GM21367 (cell line): ENCODE measurements at regions not wholly inside any gene's neighbourhood (a gene's known extent, or its start where the extent isn't known, plus 50 kb on each side); places are given as distances from the start of the nearest gene placed in this dataset.

ENCODE experiments used
- ATAC-seq: cut with Tn5 transposase; IDR thresholded peaks from one replicate; pipeline ENCODE4 v1.9.1; 2021; ENCODE audit not compliant: unreplicated experiment

DNA sequence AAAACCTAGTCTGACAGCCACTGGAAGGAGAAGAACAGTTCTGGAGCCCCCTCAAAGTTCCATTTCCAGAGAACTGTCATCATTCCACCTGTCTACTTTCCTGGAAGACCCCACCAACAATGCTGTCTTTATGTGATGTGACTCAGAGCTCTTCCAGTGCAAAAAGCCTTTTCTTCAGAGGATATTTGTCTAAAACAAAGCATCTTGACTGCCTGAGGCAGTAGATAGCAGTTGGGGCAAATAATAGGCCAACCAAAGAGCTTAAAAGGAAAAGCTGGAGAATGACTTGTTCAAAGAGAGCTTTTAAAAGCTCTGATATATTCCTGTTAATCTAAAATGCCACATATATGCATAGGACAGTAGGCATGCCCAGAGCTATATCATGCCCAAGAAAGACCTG lies 62.6 kb downstream of the MIS18A start:
- ATAC-seq, result no peak

- ATAC-seq, result no peak
Measured at GRCh38 chr21:32215306-32215685, 63.6 kb downstream of the MIS18A start.

DNA sequence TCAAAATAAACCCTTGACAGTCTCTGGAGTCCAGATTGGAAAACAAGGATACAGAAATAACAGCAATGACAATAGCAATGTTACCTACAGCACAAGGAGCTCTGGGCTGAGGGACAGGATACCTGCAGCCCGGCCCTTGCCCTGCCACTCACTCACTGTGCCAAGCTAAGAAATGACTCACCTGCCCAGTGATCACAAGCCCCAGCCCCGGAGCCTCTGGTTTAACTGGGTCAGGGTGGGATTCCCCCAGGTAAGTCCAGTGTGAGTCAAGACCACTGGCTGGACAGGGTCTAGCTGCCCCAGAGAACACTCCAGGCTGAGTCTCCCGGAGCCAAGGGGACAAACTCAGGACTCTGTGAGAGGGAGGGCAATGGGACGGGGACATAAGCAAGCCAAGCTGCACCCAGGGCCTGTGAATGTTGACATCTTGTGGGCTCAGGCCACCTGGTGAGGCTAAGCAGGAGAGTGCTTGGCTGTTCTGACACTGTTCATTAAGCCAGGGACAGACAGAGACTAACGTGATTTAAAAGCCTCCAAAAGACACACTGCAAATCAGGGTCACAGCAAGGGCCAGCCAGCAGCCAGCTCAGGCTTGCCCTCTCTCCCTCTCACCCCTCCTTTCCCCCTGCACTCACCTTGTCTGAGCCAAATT lies 64.1 kb downstream of the MIS18A start:
- ATAC-seq, result no peak

- ATAC-seq, result no peak
Measured at GRCh38 chr21:32212116-32212515, 66.7 kb downstream of the MIS18A start.

DNA sequence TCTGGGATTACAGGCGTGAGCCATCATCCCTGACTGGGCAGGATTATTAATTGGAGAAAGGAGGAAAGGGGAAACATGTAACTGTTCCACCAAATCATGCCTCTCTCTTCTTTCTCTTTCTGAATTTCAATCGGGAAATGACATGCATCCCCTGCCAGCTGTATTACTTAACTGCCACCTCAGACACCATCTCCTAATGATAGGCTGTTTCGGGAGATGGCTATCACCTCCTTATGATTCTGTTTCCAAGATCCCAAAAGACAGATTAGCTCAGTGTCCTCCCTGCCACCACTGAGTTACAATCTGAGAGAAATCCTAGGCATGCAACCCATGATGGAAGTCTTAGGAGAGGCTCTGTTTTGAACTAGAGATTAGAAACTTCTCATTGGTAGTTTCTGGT lies 67.5 kb downstream of the MIS18A start:
- ATAC-seq, result no peak

GRCh38 chr21:32209580-32209979 lies 69.3 kb downstream of the MIS18A start:
- no peak for ATAC-seq

GRCh38 chr21:32207406-32207716 lies 71.5 kb downstream of the MIS18A start:
- ATAC-seq, result no peak

- ATAC-seq, result no peak
Measured at GRCh38 chr21:32206631-32207405, 72.0 kb downstream of the MIS18A start.

DNA sequence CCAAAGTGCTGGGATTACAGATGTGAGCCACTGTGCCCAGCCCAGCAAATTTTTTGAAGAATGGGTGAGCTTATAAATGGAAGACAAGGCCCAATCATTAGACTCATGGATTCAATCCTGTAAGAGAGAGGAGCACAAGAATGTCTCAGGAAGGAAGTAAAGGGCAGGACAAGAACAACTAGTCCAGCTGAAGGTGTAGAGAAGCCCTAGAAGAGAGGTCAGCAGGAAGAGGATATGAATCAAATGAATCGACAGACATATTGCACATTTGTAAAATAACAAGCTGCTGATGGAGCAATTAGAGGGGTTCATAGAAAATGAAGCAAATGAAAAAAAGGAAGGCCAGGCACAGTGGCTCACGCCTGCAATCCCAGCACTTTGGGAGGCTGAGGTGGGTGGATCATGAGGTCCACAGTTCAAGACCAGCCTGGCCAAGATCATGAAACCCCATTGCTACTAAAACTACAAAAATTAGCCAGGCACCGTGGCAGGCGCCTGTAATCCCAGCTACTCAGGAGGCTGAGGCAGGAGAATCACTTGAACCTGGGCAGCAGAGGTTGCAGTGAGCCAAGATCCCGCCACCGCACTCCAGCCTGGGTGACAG lies 74.9 kb downstream of the MIS18A start:
- ATAC-seq, result no peak

GRCh38 chr21:32200029-32200428 lies 78.8 kb downstream of the MIS18A start:
- no peak for ATAC-seq

- no peak for ATAC-seq
Measured at GRCh38 chr21:32198384-32198783, 80.5 kb downstream of the MIS18A start.

DNA sequence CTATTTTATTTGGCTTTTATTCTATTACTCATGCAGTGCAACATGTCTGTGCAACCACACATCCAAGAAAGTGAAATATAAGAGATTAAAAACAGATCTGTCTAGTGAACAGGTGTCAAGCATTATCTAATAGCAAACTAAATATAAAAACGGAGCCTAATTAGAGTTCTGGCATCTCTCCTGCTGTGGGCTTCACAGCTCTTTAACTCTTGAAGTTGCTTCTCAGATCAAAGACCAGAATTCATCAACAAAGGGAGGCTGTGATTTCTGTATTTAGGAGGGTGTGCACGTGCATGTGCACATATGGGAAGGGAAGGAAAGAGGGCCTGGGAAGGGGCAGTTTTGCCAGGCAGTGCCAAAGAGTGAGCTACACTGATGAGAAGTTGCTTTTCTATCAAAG lies 81.0 kb downstream of the MIS18A start:
- ATAC-seq, result no peak

- no peak for ATAC-seq
Measured at GRCh38 chr21:32196001-32196400, 82.8 kb downstream of the MIS18A start.

- no peak for ATAC-seq
Measured at GRCh38 chr21:32193098-32193465, 85.8 kb downstream of the MIS18A start.

GRCh38 chr21:32192291-32193097 lies 86.4 kb downstream of the MIS18A start:
- ATAC-seq, result no peak

DNA sequence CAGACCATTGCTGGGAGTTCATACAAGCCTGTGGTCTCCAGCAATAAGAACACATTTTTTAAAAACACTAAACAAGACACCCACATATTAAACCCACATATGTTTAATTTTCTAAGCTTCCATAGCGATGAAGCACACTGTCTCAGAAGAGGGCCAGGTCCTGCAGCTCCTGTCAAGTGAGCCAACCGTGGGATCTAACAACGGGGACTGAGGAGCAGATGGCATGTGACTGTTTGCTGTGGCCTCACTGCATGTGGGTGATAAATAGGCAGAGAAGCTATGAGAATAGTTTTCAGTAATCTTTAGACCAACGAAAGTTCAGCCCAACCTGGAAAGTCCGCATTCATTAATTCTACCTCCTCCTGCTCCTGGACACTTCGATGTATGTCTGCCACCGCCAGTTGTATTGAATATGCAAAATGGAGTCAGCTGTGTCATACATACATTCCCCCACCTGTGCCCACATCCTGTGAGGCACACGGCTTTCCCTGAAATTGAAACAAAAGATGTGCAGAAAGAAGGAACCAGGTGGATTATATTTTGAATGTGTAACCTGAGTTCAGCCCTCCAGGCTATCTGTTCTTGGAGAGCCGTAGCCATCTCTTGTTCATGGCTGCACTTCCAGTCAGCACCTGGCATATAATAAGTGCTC lies 88.2 kb downstream of the MIS18A start:
- no peak for ATAC-seq

DNA sequence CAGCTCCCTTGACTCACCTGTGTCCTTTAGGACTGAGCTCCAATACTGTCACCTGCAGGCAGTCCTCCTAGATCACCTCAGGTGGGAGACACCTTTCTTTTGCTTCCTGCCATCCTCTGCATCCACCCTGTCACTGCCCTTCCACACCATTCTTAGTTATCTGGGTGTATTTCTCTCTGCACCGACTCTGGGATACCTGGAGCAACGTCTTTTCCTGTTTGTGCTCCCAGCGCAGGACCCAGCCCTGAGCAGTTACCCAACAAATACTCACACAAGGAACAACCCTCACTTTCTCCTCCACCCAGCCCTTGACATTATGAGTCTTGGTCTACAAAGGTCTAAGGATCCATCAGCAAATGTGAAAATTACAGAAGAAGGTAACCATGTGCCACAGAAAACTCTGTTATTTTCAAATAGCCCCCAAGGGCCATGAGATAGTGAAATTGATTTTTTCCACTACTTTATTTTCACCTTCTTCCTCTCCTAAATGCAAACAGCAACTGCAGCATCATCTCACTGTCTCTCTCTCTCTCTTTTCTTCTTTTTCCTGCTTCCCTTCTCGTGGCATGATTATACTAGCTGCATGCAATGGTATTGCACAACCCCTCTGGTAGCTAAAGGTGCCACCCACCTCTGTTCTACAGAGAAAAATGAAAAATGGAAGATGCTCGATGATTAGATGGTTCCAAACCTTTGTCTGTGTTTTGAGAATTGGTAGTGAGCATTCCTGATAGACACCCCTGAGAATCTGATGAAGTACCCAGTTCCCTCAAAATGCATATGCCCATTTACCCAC lies 89.0 kb downstream of the MIS18A start:
- ATAC-seq, result no peak

DNA sequence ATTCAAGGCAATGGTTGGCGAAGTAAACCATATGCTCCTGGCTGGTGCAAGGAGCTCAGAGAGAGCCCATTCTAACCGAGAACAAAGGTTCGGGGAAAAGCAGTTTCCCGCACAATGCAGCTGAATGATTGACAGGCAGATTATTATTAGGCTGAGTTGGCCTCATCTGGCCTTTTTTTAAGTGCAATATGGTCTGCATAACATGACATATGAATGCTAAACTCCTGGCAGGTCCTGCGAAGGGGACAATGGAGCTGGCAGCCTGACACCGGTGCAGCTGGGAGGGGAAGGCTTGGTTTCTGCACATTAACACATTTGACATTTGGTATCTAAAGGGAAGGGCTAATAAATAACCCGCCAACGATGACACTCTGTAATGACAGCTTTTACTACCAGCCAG lies 92.0 kb downstream of the MIS18A start:
- no peak for ATAC-seq

DNA sequence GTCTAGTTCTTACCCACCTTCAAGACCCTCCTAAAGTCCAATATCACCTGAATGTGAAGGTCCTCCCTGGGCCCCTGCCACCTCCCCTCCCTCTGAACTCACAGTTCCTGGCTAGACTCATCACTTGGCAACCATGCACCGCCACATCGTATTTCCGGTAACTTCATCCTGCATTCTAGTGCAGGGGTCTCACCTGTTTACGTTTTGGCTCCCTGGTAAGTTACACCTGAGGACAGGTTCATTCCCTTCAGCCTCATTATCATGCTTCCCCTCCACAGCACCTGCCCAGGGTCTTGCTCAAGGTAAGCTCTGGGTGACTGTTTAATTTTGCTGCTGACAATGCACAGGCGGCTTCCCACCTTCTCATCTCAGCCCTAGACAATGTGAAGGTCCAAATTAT lies 93.1 kb downstream of the MIS18A start:
- ATAC-seq, result no peak

DNA sequence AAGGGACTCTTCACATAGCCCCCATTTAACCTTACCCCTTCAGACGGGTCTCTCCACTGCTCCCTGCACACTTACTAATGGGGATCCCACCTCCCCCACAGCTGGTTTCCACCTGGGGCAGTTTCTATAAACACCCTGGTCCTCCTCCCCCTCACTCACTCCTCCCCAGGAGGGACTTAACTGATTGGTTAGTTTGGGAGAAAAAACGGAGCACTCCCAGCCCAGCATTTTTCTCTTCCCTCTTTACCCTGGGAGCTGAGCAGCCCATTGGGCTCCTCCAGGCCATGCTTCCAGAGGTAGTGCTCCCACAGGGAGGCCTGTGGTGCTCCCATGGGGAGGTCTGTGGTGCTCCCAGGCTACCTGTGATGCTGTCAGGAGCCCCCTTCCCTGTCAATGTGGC lies 93.7 kb downstream of the MIS18A start:
- no peak for ATAC-seq
